ENCODE measurements at regions not wholly inside any gene's neighbourhood (a gene's known extent, or its start where the extent isn't known, plus 50 kb on each side); places are given as distances from the start of the nearest gene placed in this dataset.

GRCh38 chr12:105931762-105932570, 206.8 kb downstream of the NUAK1 start:
- ChIA-PET CTCF (no interaction called here), POLR2A (no interaction called here)
- Mint-ChIP-seq H3K4me1 (no peaks in the 10 kb centered on the region), H3K9me3 (no peaks in the 10 kb centered on the region), H3K27me3 (no peaks in the 10 kb centered on the region), H3K4me3 (no peak overlapping the region), H3K27ac (no peak overlapping the region), H3K36me3 (ENCODE audit: low read depth) (no peaks in the 10 kb centered on the region)
- no peak for DNase-seq

- ChIA-PET CTCF (interaction anchor here (0.6 kb wide), 1 partner anchor 577 kb away, joined by 3 read pairs; no protein-coding TSS in a partner anchor), POLR2A (no interaction called here)
- no peak for DNase-seq
- Mint-ChIP-seq H3K9me3 (no peaks in the 10 kb centered on the region), H3K4me3 (no peak overlapping the region), H3K4me1 (no peaks in the 10 kb centered on the region), H3K36me3 (ENCODE audit: low read depth) (no peaks in the 10 kb centered on the region), H3K27ac (no peak overlapping the region), H3K27me3 (no peaks in the 10 kb centered on the region)
Measured at GRCh38 chr12:105933671-105934665, 204.8 kb downstream of the NUAK1 start.

- Mint-ChIP-seq H3K4me1 (no peaks in the 10 kb centered on the region), H3K9me3 (no peaks in the 10 kb centered on the region), H3K27ac (no peak overlapping the region), H3K36me3 (ENCODE audit: low read depth) (no peaks in the 10 kb centered on the region), H3K27me3 (no peaks in the 10 kb centered on the region), H3K4me3 (no peak overlapping the region)
- DNase-seq: no peak
- POLR2A ChIA-PET: no interaction called here
- CTCF ChIA-PET: interaction anchor here (0.6 to 0.7 kb wide), 2 partner anchors 10 to 281 kb away, joined by 3 read pairs; no protein-coding TSS in a partner anchor
Measured at GRCh38 chr12:105935106-105935505, 203.6 kb downstream of the NUAK1 start.

- no peaks in the 10 kb centered on the region for H3K4me1 Mint-ChIP-seq
- ChIA-PET CTCF (no interaction called here), POLR2A (interaction anchor here (0.5 kb wide), 1 partner anchor 528 kb away, joined by 4 read pairs; no protein-coding TSS in a partner anchor)
- no peak overlapping the region for H3K27ac Mint-ChIP-seq
- no peak overlapping the region for H3K4me3 Mint-ChIP-seq
- no peaks in the 10 kb centered on the region for H3K36me3 Mint-ChIP-seq (ENCODE audit: low read depth)
- H3K9me3 Mint-ChIP-seq: no peaks in the 10 kb centered on the region
- DNase-seq: no peak
- H3K27me3 Mint-ChIP-seq: no peaks in the 10 kb centered on the region
Measured at GRCh38 chr12:105935981-105936380, 202.8 kb downstream of the NUAK1 start.

- no peak for DNase-seq
- H3K4me3 Mint-ChIP-seq: no peak overlapping the region
- ChIA-PET POLR2A (no interaction called here), CTCF (no interaction called here)
- no peaks in the 10 kb centered on the region for H3K4me1 Mint-ChIP-seq
- H3K27ac Mint-ChIP-seq: no peak overlapping the region
- no peaks in the 10 kb centered on the region for H3K27me3 Mint-ChIP-seq
- H3K9me3 Mint-ChIP-seq: no peaks in the 10 kb centered on the region
- no peaks in the 10 kb centered on the region for H3K36me3 Mint-ChIP-seq (ENCODE audit: low read depth)
Measured at GRCh38 chr12:105936496-105936895, 202.3 kb downstream of the NUAK1 start.

- ChIA-PET POLR2A (no interaction called here), CTCF (no interaction called here)
- H3K36me3 Mint-ChIP-seq (ENCODE audit: low read depth): no peaks in the 10 kb centered on the region
- H3K27me3 Mint-ChIP-seq: no peaks in the 10 kb centered on the region
- DNase-seq: no peak
- H3K27ac Mint-ChIP-seq: no peak overlapping the region
- no peaks in the 10 kb centered on the region for H3K9me3 Mint-ChIP-seq
- no peaks in the 10 kb centered on the region for H3K4me1 Mint-ChIP-seq
- H3K4me3 Mint-ChIP-seq: no peak overlapping the region
Measured at GRCh38 chr12:105937009-105937408, 201.7 kb downstream of the NUAK1 start.

GRCh38 chr12:105939181-105939721, 199.5 kb downstream of the NUAK1 start:
- ChIA-PET CTCF (no interaction called here), POLR2A (no interaction called here)
- Mint-ChIP-seq H3K4me1 (no peaks in the 10 kb centered on the region), H3K9me3 (no peaks in the 10 kb centered on the region), H3K27ac (no peak overlapping the region), H3K4me3 (no peak overlapping the region), H3K27me3 (no peaks in the 10 kb centered on the region), H3K36me3 (ENCODE audit: low read depth) (no peaks in the 10 kb centered on the region)
- no peak for DNase-seq

GRCh38 chr12:105942281-105942680, 196.5 kb downstream of the NUAK1 start:
- DNase-seq: no peak
- Mint-ChIP-seq H3K27ac (no peak overlapping the region), H3K4me1 (no peaks in the 10 kb centered on the region), H3K9me3 (no peaks in the 10 kb centered on the region), H3K36me3 (ENCODE audit: low read depth) (no peaks in the 10 kb centered on the region), H3K4me3 (no peak overlapping the region), H3K27me3 (peaks cover 2% of the 10 kb centered on the region)
- ChIA-PET CTCF (no interaction called here), POLR2A (no interaction called here)

GRCh38 chr12:105943525-105943924, 195.2 kb downstream of the NUAK1 start:
- CTCF ChIA-PET: no interaction called here
- no peak overlapping the region for H3K27ac Mint-ChIP-seq

GRCh38 chr12:105944628-105945027, 194.1 kb downstream of the NUAK1 start:
- Mint-ChIP-seq H3K36me3 (ENCODE audit: low read depth) (no peaks in the 10 kb centered on the region), H3K4me3 (no peak overlapping the region), H3K27me3 (peaks cover 2% of the 10 kb centered on the region), H3K27ac (no peak overlapping the region), H3K9me3 (no peaks in the 10 kb centered on the region), H3K4me1 (no peaks in the 10 kb centered on the region)
- DNase-seq: no peak
- POLR2A ChIA-PET: no interaction called here
- CTCF ChIA-PET: interaction anchor here (0.6 kb wide), 1 partner anchor 10 kb away, joined by 3 read pairs; no protein-coding TSS in a partner anchor

More at GRCh38 chr12:105943525-105943924, 195.2 kb downstream of the NUAK1 start:
- Mint-ChIP-seq H3K36me3 (ENCODE audit: low read depth) (no peaks in the 10 kb centered on the region), H3K9me3 (no peaks in the 10 kb centered on the region), H3K4me1 (no peaks in the 10 kb centered on the region), H3K4me3 (no peak overlapping the region), H3K27me3 (peaks cover 2% of the 10 kb centered on the region)
- POLR2A ChIA-PET: no interaction called here
- DNase-seq: no peak

- POLR2A ChIA-PET: no interaction called here
- H3K4me3 Mint-ChIP-seq: no peak overlapping the region
- H3K9me3 Mint-ChIP-seq: no peaks in the 10 kb centered on the region
- H3K36me3 Mint-ChIP-seq (ENCODE audit: low read depth): no peaks in the 10 kb centered on the region
- no peaks in the 10 kb centered on the region for H3K4me1 Mint-ChIP-seq
- no peak for DNase-seq
- CTCF ChIA-PET: no interaction called here
- H3K27ac Mint-ChIP-seq: no peak overlapping the region
- peaks cover 2% of the 10 kb centered on the region for H3K27me3 Mint-ChIP-seq
Measured at GRCh38 chr12:105945880-105946279, 192.9 kb downstream of the NUAK1 start.

GRCh38 chr12:105946493-105946901, 192.3 kb downstream of the NUAK1 start:
- Mint-ChIP-seq H3K4me3 (no peak overlapping the region), H3K9me3 (no peaks in the 10 kb centered on the region), H3K4me1 (no peaks in the 10 kb centered on the region), H3K27me3 (peaks cover 2% of the 10 kb centered on the region), H3K36me3 (ENCODE audit: low read depth) (no peaks in the 10 kb centered on the region), H3K27ac (no peak overlapping the region)
- ChIA-PET CTCF (no interaction called here), POLR2A (no interaction called here)
- no peak for DNase-seq

- H3K4me3 Mint-ChIP-seq: no peak overlapping the region
- H3K4me1 Mint-ChIP-seq: no peaks in the 10 kb centered on the region
- H3K27ac Mint-ChIP-seq: no peak overlapping the region
- H3K36me3 Mint-ChIP-seq (ENCODE audit: low read depth): no peaks in the 10 kb centered on the region
- H3K9me3 Mint-ChIP-seq: no peaks in the 10 kb centered on the region
- ChIA-PET CTCF (no interaction called here), POLR2A (no interaction called here)
- peaks cover 2% of the 10 kb centered on the region for H3K27me3 Mint-ChIP-seq
- no peak for DNase-seq
Measured at GRCh38 chr12:105947906-105948305, 190.8 kb downstream of the NUAK1 start.
